ENCODE measurements at regions not wholly inside any gene's neighbourhood (a gene's known extent, or its start where the extent isn't known, plus 50 kb on each side); places are given as distances from the start of the nearest gene placed in this dataset.

- intact Hi-C loops (cut with micrococcal nuclease; ENCODE audit: unreplicated experiment), result loop anchor here (5.0 kb wide), 1 partner anchor 616 kb away; no protein-coding TSS in a partner anchor
- no peak for TF ChIP-seq EZH2 (IDR thresholded peaks at IDR 0.05; ENCODE audit: borderline replicate concordance, low read depth, low read length, poor library complexity, severe bottlenecking)
- TF ChIP-seq CTCF (conservative IDR thresholded peaks at IDR 0.05; ENCODE audit: low read depth, low read length), result no peak
- no TSS peak for BruUV-seq (replicated peaks)
These were observed 137.0 kb upstream of the RBBP8 start for GRCh38 chr18:22796113-22796512.

GRCh38 chr18:22800551-22800951 lies 132.6 kb upstream of the RBBP8 start:
- CTCF ChIA-PET, result no interaction called here
- Histone ChIP-seq H3K36me3 (ENCODE audit: insufficient read depth, low read length, poor library complexity, severe bottlenecking) (no peaks in the 10 kb centered on the region), H3K27me3 (replicated peaks; ENCODE audit: insufficient read depth, low read depth, low read length, poor library complexity) (peaks cover 4% of the 10 kb centered on the region), H3K4me1 (ENCODE audit: insufficient read depth, low read length, poor library complexity, severe bottlenecking) (peaks cover 6% of the 10 kb centered on the region), H3K27ac (ENCODE audit: low read depth, low read length, poor library complexity, severe bottlenecking) (no peak overlapping the region), H3K4me3 (ENCODE audit: low read depth, low read length, poor library complexity, severe bottlenecking) (no peak overlapping the region), H3K9me3 (ENCODE audit: low read depth, low read length, poor library complexity, severe bottlenecking) (no peaks in the 10 kb centered on the region)
- no TSS peak for BruUV-seq (replicated peaks)
- POLR2A ChIA-PET (ENCODE audit: low non-redundant PET), result no interaction called here
- DNase-seq (ENCODE audit: low spot score), result no peak
- TF ChIP-seq CTCF (conservative IDR thresholded peaks at IDR 0.05; ENCODE audit: low read depth, low read length) (no peak), EZH2 (IDR thresholded peaks at IDR 0.05; ENCODE audit: borderline replicate concordance, low read depth, low read length, poor library complexity, severe bottlenecking) (no peak)
- intact Hi-C loops (cut with micrococcal nuclease; ENCODE audit: unreplicated experiment), result no loop called here

More at GRCh38 chr18:22796113-22796512, 137.0 kb upstream of the RBBP8 start:
- H3K27me3 ChIP-seq (replicated peaks; ENCODE audit: insufficient read depth, low read depth, low read length, poor library complexity), result peaks cover 5% of the 10 kb centered on the region
- H3K4me3 ChIP-seq (ENCODE audit: low read depth, low read length, poor library complexity, severe bottlenecking), result no peak overlapping the region
- no peak overlapping the region for H3K27ac ChIP-seq (ENCODE audit: low read depth, low read length, poor library complexity, severe bottlenecking)
- no peaks in the 10 kb centered on the region for H3K36me3 ChIP-seq (ENCODE audit: insufficient read depth, low read length, poor library complexity, severe bottlenecking)
- no peak for DNase-seq (ENCODE audit: low spot score)
- CTCF ChIA-PET, result no interaction called here
- peaks cover 6% of the 10 kb centered on the region for H3K4me1 ChIP-seq (ENCODE audit: insufficient read depth, low read length, poor library complexity, severe bottlenecking)
- POLR2A ChIA-PET (ENCODE audit: low non-redundant PET), result no interaction called here
- no peaks in the 10 kb centered on the region for H3K9me3 ChIP-seq (ENCODE audit: low read depth, low read length, poor library complexity, severe bottlenecking)

DNA sequence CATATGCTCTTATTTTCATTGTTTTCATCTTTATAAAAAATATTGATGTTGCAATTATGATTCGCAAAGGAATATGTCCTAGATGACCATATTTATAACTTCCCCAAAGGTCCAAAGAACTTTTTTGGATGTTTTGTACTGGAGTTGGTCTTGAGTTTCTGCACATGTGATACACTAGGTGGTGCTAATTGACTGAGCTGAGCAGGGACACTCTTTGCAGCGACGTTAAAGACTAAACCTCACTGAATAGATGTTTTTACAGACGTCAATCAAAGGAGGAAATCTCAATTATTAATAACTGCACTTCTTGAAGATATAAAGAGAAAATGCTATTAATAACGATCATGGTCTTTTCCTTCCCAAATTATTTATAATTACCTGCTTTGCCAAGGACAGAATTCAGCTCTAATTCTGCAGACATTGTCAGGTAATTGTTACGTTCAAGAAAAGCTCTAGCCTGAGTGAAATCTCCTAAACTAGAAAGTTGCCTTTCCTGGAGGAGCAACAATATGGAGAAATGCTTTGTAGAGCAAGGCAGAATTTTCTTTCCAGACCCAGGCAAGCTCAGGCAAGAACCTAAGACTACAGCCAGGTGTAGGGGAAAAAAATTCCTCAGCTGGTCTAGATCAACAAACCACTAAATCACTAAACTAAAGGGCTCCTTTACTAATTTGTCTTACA lies 119.3 kb upstream of the RBBP8 start:
- no TSS peak for BruUV-seq (replicated peaks)

More for the DNA sequence above, 119.3 kb upstream of the RBBP8 start:
- ChIA-PET POLR2A (ENCODE audit: low non-redundant PET) (no interaction called here), CTCF (interaction anchor here (1.0 to 1.3 kb wide), 3 partner anchors 15 to 598 kb away, joined by 3 to 17 read pairs (median 6); no protein-coding TSS in a partner anchor)
- TF ChIP-seq CTCF (conservative IDR thresholded peaks at IDR 0.05; ENCODE audit: low read depth, low read length) (peak; percentile 85), EZH2 (IDR thresholded peaks at IDR 0.05; ENCODE audit: borderline replicate concordance, low read depth, low read length, poor library complexity, severe bottlenecking) (no peak)
- Histone ChIP-seq H3K9me3 (ENCODE audit: low read depth, low read length, poor library complexity, severe bottlenecking) (no peaks in the 10 kb centered on the region), H3K27me3 (replicated peaks; ENCODE audit: insufficient read depth, low read depth, low read length, poor library complexity) (no peaks in the 10 kb centered on the region), H3K4me1 (ENCODE audit: insufficient read depth, low read length, poor library complexity, severe bottlenecking) (peaks cover 5% of the 10 kb centered on the region), H3K4me3 (ENCODE audit: low read depth, low read length, poor library complexity, severe bottlenecking) (no peak overlapping the region), H3K36me3 (ENCODE audit: insufficient read depth, low read length, poor library complexity, severe bottlenecking) (no peaks in the 10 kb centered on the region), H3K27ac (ENCODE audit: low read depth, low read length, poor library complexity, severe bottlenecking) (no peak overlapping the region)
- DNase-seq (ENCODE audit: low spot score), result peak; percentile 73
- intact Hi-C loops (cut with micrococcal nuclease; ENCODE audit: unreplicated experiment), result loop anchor here (2.0 to 10.0 kb wide), 2 partner anchors 169 to 321 kb away; partner anchors contain the start of gene CABLES1
